SU-DHL-6 (cell line): ENCODE measurements at regions not wholly inside any gene's neighbourhood (a gene's known extent, or its start where the extent isn't known, plus 50 kb on each side); places are given as distances from the start of the nearest gene placed in this dataset.

Experiments used
- EZH2phosphoT487 ChIP-seq: fragments of 200-600 bp; sonication (generic), shearing (Covaris generic); conservative IDR thresholded peaks from 2 replicates; pipeline ENCODE4 v1.6.1; 2018; ENCODE audit warnings: mild to moderate bottlenecking, antibody characterized with exemption, low read length, moderate library complexity, mixed read lengths
- TF ChIP-seq, protein P1 (sequence below): fragments of 200-600 bp; sonication (generic); IDR thresholded peaks from one replicate; pipeline ENCODE4 v1.5.1; 2017; ENCODE audit warnings: antibody characterized with exemption, mild to moderate bottlenecking, low read length, moderate library complexity; ENCODE audit not compliant: insufficient read depth, poor library complexity, severe bottlenecking

GRCh38 chr7:96397936-96398598 is 76.2 kb upstream of the SLC25A13 start:
- TF ChIP-seq, protein P1, sequence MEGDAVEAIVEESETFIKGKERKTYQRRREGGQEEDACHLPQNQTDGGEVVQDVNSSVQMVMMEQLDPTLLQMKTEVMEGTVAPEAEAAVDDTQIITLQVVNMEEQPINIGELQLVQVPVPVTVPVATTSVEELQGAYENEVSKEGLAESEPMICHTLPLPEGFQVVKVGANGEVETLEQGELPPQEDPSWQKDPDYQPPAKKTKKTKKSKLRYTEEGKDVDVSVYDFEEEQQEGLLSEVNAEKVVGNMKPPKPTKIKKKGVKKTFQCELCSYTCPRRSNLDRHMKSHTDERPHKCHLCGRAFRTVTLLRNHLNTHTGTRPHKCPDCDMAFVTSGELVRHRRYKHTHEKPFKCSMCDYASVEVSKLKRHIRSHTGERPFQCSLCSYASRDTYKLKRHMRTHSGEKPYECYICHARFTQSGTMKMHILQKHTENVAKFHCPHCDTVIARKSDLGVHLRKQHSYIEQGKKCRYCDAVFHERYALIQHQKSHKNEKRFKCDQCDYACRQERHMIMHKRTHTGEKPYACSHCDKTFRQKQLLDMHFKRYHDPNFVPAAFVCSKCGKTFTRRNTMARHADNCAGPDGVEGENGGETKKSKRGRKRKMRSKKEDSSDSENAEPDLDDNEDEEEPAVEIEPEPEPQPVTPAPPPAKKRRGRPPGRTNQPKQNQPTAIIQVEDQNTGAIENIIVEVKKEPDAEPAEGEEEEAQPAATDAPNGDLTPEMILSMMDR, result no peak
- no peak for TF ChIP-seq EZH2phosphoT487
